ENCODE measurements at regions not wholly inside any gene's neighbourhood (a gene's known extent, or its start where the extent isn't known, plus 50 kb on each side); places are given as distances from the start of the nearest gene placed in this dataset.

- no peak for TF ChIP-seq ZBTB33 (IDR thresholded peaks at IDR 0.05; ENCODE audit: extremely low read depth, insufficient replicate concordance, low read length)
- TF ChIP-seq EZH2phosphoT487 (IDR thresholded peaks at IDR 0.05; ENCODE audit: borderline replicate concordance) = no peak
- no peak for TF ChIP-seq EZH2 (IDR thresholded peaks at IDR 0.05)
- no peak for TF ChIP-seq SRF (IDR thresholded peaks at IDR 0.05; ENCODE audit: low read depth)
- no peak for TF ChIP-seq MAX (IDR thresholded peaks at IDR 0.05)
These were observed 327.7 kb downstream of the CXCL12 start (continued) for GRCh38 chr10:44056967-44057805.

- H3K4me3 ChIP-seq (replicated peaks in 1 of 2; ENCODE audit: low read depth in 1 of 2, low read length in 2 of 2) = no peak overlapping the region
- intact Hi-C loops (cut with micrococcal nuclease) = no loop called here
- ATAC-seq = no peak
- no peaks in the 10 kb centered on the region for H3K9me3 ChIP-seq (ENCODE audit: control insufficient read depth in 1 of 2, insufficient read depth in 1 of 2, low read depth in 1 of 2, low read length in 2 of 2)
- no peaks in the 10 kb centered on the region for H4K20me1 ChIP-seq (ENCODE audit: insufficient read depth)
- no peak for TF ChIP-seq ZFX (IDR thresholded peaks at IDR 0.05)
- no peak for TF ChIP-seq EZH2phosphoT487 (IDR thresholded peaks at IDR 0.05; ENCODE audit: borderline replicate concordance)
- TF ChIP-seq RAD21 (IDR thresholded peaks at IDR 0.05; ENCODE audit: low read depth) = no peak
- no peak for TF ChIP-seq CTCF (IDR thresholded peaks at IDR 0.05 in 2 of 3, conservative IDR thresholded peaks at IDR 0.05 in 1 of 3; ENCODE audit: borderline replicate concordance in 1 of 3, insufficient read depth in 1 of 3, low read depth in 2 of 3, low read length in 2 of 3)
- no peak for TF ChIP-seq MAX (IDR thresholded peaks at IDR 0.05)
- TF ChIP-seq ELF1 (IDR thresholded peaks at IDR 0.05; ENCODE audit: borderline replicate concordance, low read depth) = no peak
- TF ChIP-seq FOSL1 (IDR thresholded peaks at IDR 0.05; ENCODE audit: low read depth) = no peak
- TF ChIP-seq EGR1 (IDR thresholded peaks at IDR 0.05; ENCODE audit: low read depth) = no peak
- no peak for TF ChIP-seq ATF3 (IDR thresholded peaks at IDR 0.05)
- peaks cover 24% of the 10 kb centered on the region; the same call in 1 of the 2 replicates for H3K27me3 ChIP-seq (ENCODE audit: insufficient read depth, low read length)
- ChIA-PET CTCF (no interaction called here), RAD21 (ENCODE audit: low non-redundant PET in 1 of 2, low total read pairs in 2 of 2, uncharacterized antibody in 2 of 2, unreplicated experiment in 2 of 2) (no interaction called here), POLR2A (no interaction called here)
- no TSS peak for BruUV-seq (replicated peaks)
- H3K9ac ChIP-seq (ENCODE audit: low read length) = no peak overlapping the region
- no peaks in the 10 kb centered on the region for H3K36me3 ChIP-seq (ENCODE audit: control insufficient read depth in 1 of 2, insufficient read depth in 2 of 2, low read length in 2 of 2)
- H3K4me2 ChIP-seq (ENCODE audit: low read length) = no peak overlapping the region
- DNase-seq (ENCODE audit: low read depth, low spot score) = no peak
- no peak overlapping the region for H3K27ac ChIP-seq (ENCODE audit: low read depth, low read length)
- H2AFZ ChIP-seq (ENCODE audit: low read depth, low read length, poor library complexity, severe bottlenecking) = no peak overlapping the region
- H3K4me1 ChIP-seq (ENCODE audit: control insufficient read depth in 1 of 2, insufficient read depth in 2 of 2, low read length in 2 of 2) = no peaks in the 10 kb centered on the region
- H3K79me2 ChIP-seq (ENCODE audit: insufficient read depth, low read length) = no peaks in the 10 kb centered on the region
- no peaks in the 10 kb centered on the region for H3K9me2 ChIP-seq (ENCODE audit: insufficient read depth)
These were observed 328.7 kb downstream of the CXCL12 start for GRCh38 chr10:44056206-44056605.

All from HCT116 (cell line).